IMR-90 (cell line): ENCODE measurements at regions not wholly inside any gene's neighbourhood (a gene's known extent, or its start where the extent isn't known, plus 50 kb on each side); places are given as distances from the start of the nearest gene placed in this dataset.

Experiments used
- ATAC-seq: fragments of 200-7000 bp; cut with Tn5 transposase; 2 replicates; pipeline ENCODE4 v1.9.1; 2020; ENCODE audit warnings: low read depth, mild to moderate bottlenecking, moderate library complexity
- BruUV-seq: library from RNA; stranded (reverse); fragments of 400-500 nt; replicated peaks from 2 replicates; lab custom pipeline; 2021; lab: Mats Ljungman, UMichigan
- CTCF ChIA-PET: fragments of 300-600 bp; formaldehyde crosslinking; extraction: SDS; loops from one replicate; lab custom pipeline; 2021; ENCODE audit warnings: antibody characterized with exemption; lab: Yijun Ruan, JAX
- POLR2A ChIA-PET: fragments of 300-600 bp; sonication (Branson Sonifier 250); formaldehyde crosslinking; loops from one replicate; lab custom pipeline; 2022; ENCODE audit warnings: antibody characterized with exemption; ENCODE audit not compliant: unreplicated experiment; lab: Charles Lee
- DNase-seq: peaks from one replicate; pipeline ENCODE4 v3.0.0; 2013
- H2AFZ ChIP-seq: replicated peaks from 2 replicates; pipeline ENCODE3; 2013; ENCODE audit warnings: low read length, mild to moderate bottlenecking; ENCODE audit not compliant: poor library complexity
- H2AK5ac ChIP-seq: 2 replicates; pipeline ENCODE4 v1.6.1; 2013; ENCODE audit warnings: low read depth, low read length, inconsistent platforms
- H2AK9ac ChIP-seq: replicated peaks from 2 replicates; pipeline ENCODE3; 2013; ENCODE audit warnings: mild to moderate bottlenecking, low read depth, low read length, moderate library complexity; ENCODE audit not compliant: poor library complexity
- H2BK120ac ChIP-seq: 2 replicates; pipeline ENCODE4 v1.6.1; 2013; ENCODE audit warnings: low read depth, low read length, inconsistent platforms
- H2BK15ac ChIP-seq: 3 replicates; pipeline ENCODE4 v1.6.1; 2013; ENCODE audit warnings: low read depth, low read length, inconsistent platforms
- H2BK20ac ChIP-seq: 2 replicates; pipeline ENCODE4 v1.6.1; 2013; ENCODE audit warnings: low read depth, mild to moderate bottlenecking, inconsistent platforms, low read length, moderate library complexity
- H2BK5ac ChIP-seq: 2 replicates; pipeline ENCODE4 v1.6.1; 2013; ENCODE audit warnings: mild to moderate bottlenecking, low read depth, low read length, inconsistent platforms; ENCODE audit not compliant: poor library complexity, severe bottlenecking
- H3K14ac ChIP-seq: replicated peaks from 2 replicates; pipeline ENCODE4 v1.6.1; 2013; ENCODE audit warnings: low read depth, low read length, inconsistent platforms
- H3K18ac ChIP-seq: 2 replicates; pipeline ENCODE4 v1.6.1; 2013; ENCODE audit warnings: low read depth, low read length, control low read depth
- H3K23ac ChIP-seq: 2 replicates; pipeline ENCODE4 v1.6.1; 2013; ENCODE audit warnings: low read depth, low read length, inconsistent platforms
- H3K27ac ChIP-seq: 2 replicates; pipeline ENCODE4 v1.5.1; 2013; ENCODE audit warnings: mild to moderate bottlenecking, control low read depth, low read length; ENCODE audit not compliant: insufficient read depth
- H3K27me3 ChIP-seq: 2 replicates; pipeline ENCODE4 v1.6.1; 2013; ENCODE audit warnings: low read length; ENCODE audit not compliant: control insufficient read depth, insufficient read depth
- H3K36me3 ChIP-seq: 2 replicates; pipeline ENCODE4 v1.6.1; 2013; ENCODE audit warnings: low read length, mixed read lengths; ENCODE audit not compliant: control insufficient read depth, insufficient read depth
- H3K4ac ChIP-seq: 2 replicates; pipeline ENCODE4 v1.6.1; 2013; ENCODE audit warnings: low read depth, low read length, inconsistent platforms
- H3K4me1 ChIP-seq: 2 replicates; pipeline ENCODE4 v1.6.1; 2013; ENCODE audit warnings: low read length, mixed read lengths; ENCODE audit not compliant: control insufficient read depth, insufficient read depth
- H3K4me2 ChIP-seq: 2 replicates; pipeline ENCODE4 v1.6.1; 2013; ENCODE audit warnings: low read depth, mild to moderate bottlenecking, control low read depth, low read length, moderate library complexity
- H3K4me3 ChIP-seq: 2 replicates; pipeline ENCODE4 v1.5.1; 2013; ENCODE audit warnings: low read depth, mild to moderate bottlenecking, control low read depth, low read length, moderate library complexity; ENCODE audit not compliant: insufficient read depth
- H3K56ac ChIP-seq: 2 replicates; pipeline ENCODE4 v1.6.1; 2013; ENCODE audit warnings: low read length, inconsistent platforms; ENCODE audit not compliant: insufficient read depth; ENCODE audit errors: extremely low read depth
- H3K79me1 ChIP-seq, 2 experiments: 2 replicates each; pipeline ENCODE4 v1.6.1; 2013; ENCODE audit warnings: low read length in 2 of 2, inconsistent platforms in 1 of 2, low read depth in 1 of 2
- H3K9ac ChIP-seq: 2 replicates; pipeline ENCODE4 v1.6.1; 2013; ENCODE audit warnings: low read depth, low read length, control low read depth
- H3K9me1 ChIP-seq: 2 replicates; pipeline ENCODE4 v1.6.1; 2013; ENCODE audit warnings: low read length, inconsistent platforms; ENCODE audit not compliant: insufficient read depth
- H3K9me3 ChIP-seq: 2 replicates; pipeline ENCODE4 v1.6.1; 2013; ENCODE audit warnings: low read length; ENCODE audit not compliant: control insufficient read depth, insufficient read depth
- H4K20me1 ChIP-seq: 2 replicates; pipeline ENCODE4 v1.6.1; 2013; ENCODE audit warnings: low read length, inconsistent platforms; ENCODE audit not compliant: insufficient read depth
- H4K5ac ChIP-seq: 2 replicates; pipeline ENCODE4 v1.6.1; 2013; ENCODE audit warnings: mild to moderate bottlenecking, low read depth, low read length, control low read depth
- H4K8ac ChIP-seq, 2 experiments: 2 replicates each; pipeline ENCODE4 v1.6.1; 2013; ENCODE audit warnings: low read depth in 2 of 2, low read length in 2 of 2, control low read depth in 1 of 2, inconsistent platforms in 1 of 2
- H4K91ac ChIP-seq: 2 replicates; pipeline ENCODE4 v1.6.1; 2013; ENCODE audit warnings: low read depth, low read length, inconsistent platforms; ENCODE audit not compliant: insufficient read depth
- BHLHE40 ChIP-seq: fragments of 150-350 bp; IDR thresholded peaks from 2 replicates; pipeline ENCODE4 v1.6.1; 2016; ENCODE audit warnings: mild to moderate bottlenecking, low read depth, low read length
- FOS ChIP-seq: fragments of 150-350 bp; IDR thresholded peaks from 2 replicates; pipeline ENCODE4 v1.6.1; 2016; ENCODE audit warnings: low read depth, low read length
- MXI1 ChIP-seq: IDR thresholded peaks from 2 replicates; pipeline ENCODE4 v1.6.1; 2012; ENCODE audit warnings: low read depth, mild to moderate bottlenecking, low read length, moderate library complexity, borderline replicate concordance
- NFE2L2 ChIP-seq: fragments of 150-350 bp; IDR thresholded peaks from 2 replicates; pipeline ENCODE4 v1.6.1; 2016; ENCODE audit warnings: low read depth, mild to moderate bottlenecking, low read length
- RFX5 ChIP-seq: IDR thresholded peaks from 2 replicates; pipeline ENCODE4 v1.8.0; 2012; ENCODE audit warnings: low read depth, mild to moderate bottlenecking, low read length, moderate library complexity
- WGBS, 2 experiments: methylation state at CpG; one replicate each; pipeline versions ENCODE4 v1.1.5 to v1.1.7; 2013; ENCODE audit warnings: missing lambda C conversion rate in 2 of 2; ENCODE audit not compliant: insufficient read length in 1 of 2; ENCODE audit errors: extremely low coverage in 2 of 2; 5-methylcytosine and 5-hydroxymethylcytosine counted together
- dilution Hi-C: fragments of 300-500 bp; cut with HindIII; formaldehyde crosslinking; loops from one replicate; pipeline ENCODE4 v1.14.3; 2018; ENCODE audit warnings: low sequenced_read_pairs; ENCODE audit not compliant: unreplicated experiment
- in situ Hi-C: fragments of 300-500 bp; cut with MboI; formaldehyde crosslinking; loops from 3 replicates; pipeline ENCODE4 v1.14.3; 2019; ENCODE audit warnings: low sequenced_read_pairs, inconsistent platforms, mixed read lengths
- intact Hi-C: fragments of 100-400 bp; cut with micrococcal nuclease; formaldehyde crosslinking; loops from 2 replicates; pipeline ENCODE4 v1.10.0; 2022
- TF ChIP-seq, protein P1 (sequence below): conservative IDR thresholded peaks from 2 replicates; pipeline ENCODE4 v1.5.1; 2012; ENCODE audit warnings: mild to moderate bottlenecking, low read depth, low read length, improper control_type of control experiment

GRCh38 chr11:86162239-86162638 is 82.3 kb upstream of the EED start:
- H3K14ac ChIP-seq, result peak overlapping the region; percentile 82
- H3K36me3 ChIP-seq, result no peaks in the 10 kb centered on the region
- BruUV-seq, result no TSS peak
- peak overlapping the region; percentile 90 for H2BK5ac ChIP-seq
- H4K91ac ChIP-seq, result peak overlapping the region; percentile 78
- H2AK5ac ChIP-seq, result peak overlapping the region; percentile 80; the same call in 1 of the 2 replicates
- H2BK15ac ChIP-seq, result peak overlapping the region; percentile 76
- no peak overlapping the region for H3K4me3 ChIP-seq
- H2AK9ac ChIP-seq, result peak overlapping the region; percentile 70
- no peaks in the 10 kb centered on the region for H4K20me1 ChIP-seq
- peaks cover 22% of the 10 kb centered on the region for H3K4me1 ChIP-seq
- ATAC-seq, result peak; percentile 77
- dilution Hi-C loops (no loop called here), intact Hi-C loops (no loop called here), in situ Hi-C loops (no loop called here)
- peak overlapping the region; percentile 88 for H4K5ac ChIP-seq
- H3K79me1 ChIP-seq, result no peaks in the 10 kb centered on the region; a peak in 1 of 4 replicates
- ChIA-PET POLR2A (interaction anchor here (0.7 to 1.4 kb wide), 2 partner anchors 10 to 93 kb away, joined by 3 to 4 read pairs; partner anchors contain the start of gene PICALM), CTCF (interaction anchor here (0.6 kb wide), 1 partner anchor 24 kb away, joined by 3 read pairs; no protein-coding TSS in a partner anchor)
- peak overlapping the region; percentile 48 for H3K56ac ChIP-seq
- H2BK20ac ChIP-seq, result peak overlapping the region; percentile 5
- no peaks in the 10 kb centered on the region for H3K9me3 ChIP-seq
- 0% methylated on average over 1 of the region's 1 CpG; no CpG with 5 or more reads in 1 of the 2 experiments for WGBS, 2 experiments
- peak; percentile 93 for DNase-seq
- no peaks in the 10 kb centered on the region for H3K27me3 ChIP-seq
- TF ChIP-seq, protein P1, sequence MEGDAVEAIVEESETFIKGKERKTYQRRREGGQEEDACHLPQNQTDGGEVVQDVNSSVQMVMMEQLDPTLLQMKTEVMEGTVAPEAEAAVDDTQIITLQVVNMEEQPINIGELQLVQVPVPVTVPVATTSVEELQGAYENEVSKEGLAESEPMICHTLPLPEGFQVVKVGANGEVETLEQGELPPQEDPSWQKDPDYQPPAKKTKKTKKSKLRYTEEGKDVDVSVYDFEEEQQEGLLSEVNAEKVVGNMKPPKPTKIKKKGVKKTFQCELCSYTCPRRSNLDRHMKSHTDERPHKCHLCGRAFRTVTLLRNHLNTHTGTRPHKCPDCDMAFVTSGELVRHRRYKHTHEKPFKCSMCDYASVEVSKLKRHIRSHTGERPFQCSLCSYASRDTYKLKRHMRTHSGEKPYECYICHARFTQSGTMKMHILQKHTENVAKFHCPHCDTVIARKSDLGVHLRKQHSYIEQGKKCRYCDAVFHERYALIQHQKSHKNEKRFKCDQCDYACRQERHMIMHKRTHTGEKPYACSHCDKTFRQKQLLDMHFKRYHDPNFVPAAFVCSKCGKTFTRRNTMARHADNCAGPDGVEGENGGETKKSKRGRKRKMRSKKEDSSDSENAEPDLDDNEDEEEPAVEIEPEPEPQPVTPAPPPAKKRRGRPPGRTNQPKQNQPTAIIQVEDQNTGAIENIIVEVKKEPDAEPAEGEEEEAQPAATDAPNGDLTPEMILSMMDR, result no peak
- peak; percentile 51; the same call in 1 of the 2 replicates for TF ChIP-seq BHLHE40
- TF ChIP-seq NFE2L2, result peak; percentile 38; the same call in 1 of the 2 replicates
- TF ChIP-seq FOS, result peak; percentile 91
- peak; percentile 64; the same call in 1 of the 2 replicates for TF ChIP-seq MXI1
- TF ChIP-seq RFX5, result no peak
- H3K23ac ChIP-seq, result peak overlapping the region; percentile 84
- peak overlapping the region; percentile 83 for H3K4ac ChIP-seq
- H3K27ac ChIP-seq, result peak overlapping the region; percentile 65
- H2BK120ac ChIP-seq, result peak overlapping the region; percentile 89
- peak overlapping the region; percentile 62 to 94 for H4K8ac ChIP-seq
- H3K9me1 ChIP-seq, result peaks cover 6% of the 10 kb centered on the region; the same call in 1 of the 2 replicates
- peak overlapping the region; percentile 86 for H2AFZ ChIP-seq
- H3K18ac ChIP-seq, result peak overlapping the region; percentile 84
- H3K9ac ChIP-seq, result no peak overlapping the region
- H3K4me2 ChIP-seq, result no peak overlapping the region
